GM12892 (cell line): ENCODE measurements at regions not wholly inside any gene's neighbourhood (a gene's known extent, or its start where the extent isn't known, plus 50 kb on each side); places are given as distances from the start of the nearest gene placed in this dataset.

Experiments
- POLR2A ChIP-seq: IDR thresholded peaks from 2 replicates; pipeline ENCODE4 v1.6.1; 2011; ENCODE audit warnings: low read depth, low read length, control low read depth
- POLR2AphosphoS5 ChIP-seq: IDR thresholded peaks from 2 replicates; pipeline ENCODE4 v1.6.1; 2011; ENCODE audit warnings: low read depth, low read length, control low read depth
- TAF1 ChIP-seq: IDR thresholded peaks from 2 replicates; pipeline ENCODE4 v1.6.1; 2011; ENCODE audit warnings: low read depth, mild to moderate bottlenecking, control low read depth, low read length, borderline replicate concordance

GRCh38 chr10:31128536-31128935 is 96.9 kb upstream of the ZNF438 start:
- no peak for TF ChIP-seq POLR2AphosphoS5
- no peak for TF ChIP-seq POLR2A
- TF ChIP-seq TAF1: no peak
